ENCODE measurements at regions not wholly inside any gene's neighbourhood (a gene's known extent, or its start where the extent isn't known, plus 50 kb on each side); places are given as distances from the start of the nearest gene placed in this dataset.

DNA sequence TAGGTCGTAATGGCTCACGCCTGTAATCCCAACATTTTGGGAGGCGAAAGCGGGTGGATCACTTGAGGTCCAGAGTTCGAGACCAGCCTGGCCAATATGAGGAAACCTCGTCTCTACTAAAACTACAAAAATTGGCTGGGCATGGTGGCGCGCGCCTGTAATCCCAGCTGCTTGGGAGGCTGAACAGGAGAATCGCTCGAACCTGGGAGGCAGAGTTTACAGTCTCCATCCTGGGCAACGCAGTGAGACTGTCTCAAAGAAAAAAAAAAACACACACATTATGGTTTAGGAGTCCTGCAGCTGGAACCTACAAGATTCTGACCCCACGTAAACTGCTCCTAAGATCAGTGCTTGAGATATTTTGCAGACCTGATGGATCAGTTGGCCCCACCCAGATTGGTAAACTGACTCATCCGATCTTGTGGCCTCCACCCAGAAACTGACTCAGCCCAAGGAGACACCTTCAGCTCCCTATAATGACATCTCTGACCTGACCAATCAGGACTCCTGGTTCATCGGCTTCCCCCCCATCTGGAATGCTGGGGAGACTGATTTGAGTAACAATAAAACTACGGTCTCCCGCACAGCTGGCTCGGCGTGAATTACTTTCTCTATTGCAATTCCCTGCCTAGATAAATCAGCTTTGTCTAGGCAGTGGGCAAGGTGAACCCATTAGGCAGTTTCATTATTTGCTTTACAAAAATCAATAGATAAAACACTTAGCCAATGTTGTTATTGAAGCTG is 96.2 kb upstream of the BTN3A2 start:
- Histone ChIP-seq H3K4me1 (ENCODE audit: insufficient read depth, low read length, poor library complexity, severe bottlenecking) (peaks cover 21% of the 10 kb centered on the region), H4K20me1 (ENCODE audit: insufficient read depth, low read length) (no peaks in the 10 kb centered on the region), H3K9me2 (ENCODE audit: insufficient read depth, low read length) (no peaks in the 10 kb centered on the region), H2AFZ (ENCODE audit: low read length) (no peak overlapping the region), H3K9me3 (ENCODE audit: low read length) (no peaks in the 10 kb centered on the region), H3K27ac (ENCODE audit: low read depth, low read length, poor library complexity, severe bottlenecking) (peak overlapping the region; percentile 99), H3K4me2 (ENCODE audit: low read length) (0 out of 2 replicates have a peak overlapping the region, but pooled peaks have one; percentile 89), H3K4me3 (ENCODE audit: low read depth, low read length, poor library complexity, severe bottlenecking) (peak overlapping the region; percentile 87), H3K79me2 (ENCODE audit: insufficient read depth, low read depth, low read length) (no peaks in the 10 kb centered on the region), H3K36me3 (ENCODE audit: insufficient read depth, low read length) (no peaks in the 10 kb centered on the region)
- intact Hi-C loops (cut with micrococcal nuclease; ENCODE audit: unreplicated experiment) = loop anchor here (1.0 kb wide), 1 partner anchor 94 kb away; no protein-coding TSS in a partner anchor
- ChIA-PET POLR2A (interaction anchor here (0.7 to 13.0 kb wide), 19 partner anchors 9 to 1602 kb away, joined by 3 to 307 read pairs (median 17); a partner anchor contains a TSS), CTCF (ENCODE audit: unreplicated experiment) (interaction anchor here (0.6 kb wide), 1 partner anchor 9 kb away, joined by 3 read pairs; no protein-coding TSS in a partner anchor)
- BruUV-seq (replicated peaks) = no TSS peak
- peak; percentile 45 for DNase-seq (ENCODE audit: low spot score)
- TF ChIP-seq, protein P1, sequence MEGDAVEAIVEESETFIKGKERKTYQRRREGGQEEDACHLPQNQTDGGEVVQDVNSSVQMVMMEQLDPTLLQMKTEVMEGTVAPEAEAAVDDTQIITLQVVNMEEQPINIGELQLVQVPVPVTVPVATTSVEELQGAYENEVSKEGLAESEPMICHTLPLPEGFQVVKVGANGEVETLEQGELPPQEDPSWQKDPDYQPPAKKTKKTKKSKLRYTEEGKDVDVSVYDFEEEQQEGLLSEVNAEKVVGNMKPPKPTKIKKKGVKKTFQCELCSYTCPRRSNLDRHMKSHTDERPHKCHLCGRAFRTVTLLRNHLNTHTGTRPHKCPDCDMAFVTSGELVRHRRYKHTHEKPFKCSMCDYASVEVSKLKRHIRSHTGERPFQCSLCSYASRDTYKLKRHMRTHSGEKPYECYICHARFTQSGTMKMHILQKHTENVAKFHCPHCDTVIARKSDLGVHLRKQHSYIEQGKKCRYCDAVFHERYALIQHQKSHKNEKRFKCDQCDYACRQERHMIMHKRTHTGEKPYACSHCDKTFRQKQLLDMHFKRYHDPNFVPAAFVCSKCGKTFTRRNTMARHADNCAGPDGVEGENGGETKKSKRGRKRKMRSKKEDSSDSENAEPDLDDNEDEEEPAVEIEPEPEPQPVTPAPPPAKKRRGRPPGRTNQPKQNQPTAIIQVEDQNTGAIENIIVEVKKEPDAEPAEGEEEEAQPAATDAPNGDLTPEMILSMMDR (conservative IDR thresholded peaks at IDR 0.05; ENCODE audit: low read length) = no peak
- TF ChIP-seq EZH2phosphoT487 (IDR thresholded peaks at IDR 0.05; ENCODE audit: borderline replicate concordance, low read depth, low read length) = no peak

DNA sequence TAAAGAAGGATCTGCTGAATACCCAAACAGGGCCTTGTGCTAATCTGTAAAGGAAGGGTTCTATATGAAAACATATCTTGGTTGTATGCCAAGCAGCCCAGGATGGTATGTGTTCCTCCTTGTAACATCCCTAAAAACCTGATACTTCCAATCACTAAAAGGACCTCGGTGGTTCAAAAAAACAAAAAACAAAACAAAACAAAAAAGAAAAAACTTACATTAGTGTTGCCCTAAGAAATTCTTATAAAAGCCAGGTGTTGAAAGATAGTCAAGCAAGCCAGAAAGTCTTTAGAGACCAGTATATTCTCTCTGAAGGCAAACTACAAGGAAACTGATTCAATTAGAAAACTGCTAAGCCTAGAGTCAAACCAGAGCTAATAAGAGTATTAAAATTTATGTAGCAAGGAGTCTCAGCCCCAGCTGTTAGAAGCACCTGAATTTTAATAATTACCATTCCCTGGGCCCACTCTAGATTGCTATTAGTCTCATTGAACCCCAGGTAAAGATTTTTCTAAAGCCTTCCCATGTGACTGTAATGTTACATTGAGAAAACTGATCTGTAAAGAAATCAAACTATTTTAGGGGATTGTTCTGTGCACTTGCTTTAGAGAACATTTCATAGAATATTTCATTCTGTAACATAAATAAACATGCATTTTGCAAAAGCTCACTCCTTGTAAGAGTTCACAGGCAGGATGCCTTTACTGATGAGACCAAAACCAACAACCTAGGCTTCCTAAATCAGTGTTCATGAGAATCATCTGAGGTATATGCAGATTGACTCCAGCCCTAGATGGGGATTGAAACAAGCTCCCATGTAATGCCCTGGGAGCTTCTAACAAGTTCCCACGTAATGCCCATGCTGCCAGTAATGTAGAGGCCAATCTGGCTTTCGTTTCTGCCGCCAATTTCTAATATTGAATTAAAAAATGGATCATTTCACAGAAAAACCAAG is 95.2 kb upstream of the BTN3A2 start:
- no peak overlapping the region for H2AFZ ChIP-seq (ENCODE audit: low read length)
- peak overlapping the region; percentile 99 for H3K27ac ChIP-seq (ENCODE audit: low read depth, low read length, poor library complexity, severe bottlenecking)
- no peak for TF ChIP-seq EZH2phosphoT487 (IDR thresholded peaks at IDR 0.05; ENCODE audit: borderline replicate concordance, low read depth, low read length)
- TF ChIP-seq, protein P1 (conservative IDR thresholded peaks at IDR 0.05; ENCODE audit: low read length) = no peak
- H3K4me3 ChIP-seq (ENCODE audit: low read depth, low read length, poor library complexity, severe bottlenecking) = peak overlapping the region; percentile 87
- peak overlapping the region; percentile 89 for H3K4me2 ChIP-seq (ENCODE audit: low read length)
- H3K4me1 ChIP-seq (ENCODE audit: insufficient read depth, low read length, poor library complexity, severe bottlenecking) = peaks cover 29% of the 10 kb centered on the region
- no peaks in the 10 kb centered on the region for H3K9me2 ChIP-seq (ENCODE audit: insufficient read depth, low read length)
- no peaks in the 10 kb centered on the region for H3K36me3 ChIP-seq (ENCODE audit: insufficient read depth, low read length)
- no peaks in the 10 kb centered on the region for H3K79me2 ChIP-seq (ENCODE audit: insufficient read depth, low read depth, low read length)
- intact Hi-C loops (cut with micrococcal nuclease; ENCODE audit: unreplicated experiment) = loop anchor here (1.0 to 10.0 kb wide), 9 partner anchors 35 to 1622 kb away; a partner anchor contains a TSS
- no peaks in the 10 kb centered on the region for H3K9me3 ChIP-seq (ENCODE audit: low read length)
- peak; percentile 86 for DNase-seq (ENCODE audit: low spot score)
- BruUV-seq (replicated peaks) = no TSS peak
- ChIA-PET CTCF (ENCODE audit: unreplicated experiment) (interaction anchor here (1.5 kb wide), 1 partner anchor 12 kb away, joined by 3 read pairs; no protein-coding TSS in a partner anchor), POLR2A (interaction anchor here (0.6 to 13.0 kb wide), 39 partner anchors 10 to 1623 kb away, joined by 3 to 307 read pairs (median 6); a partner anchor contains a TSS)
- H4K20me1 ChIP-seq (ENCODE audit: insufficient read depth, low read length) = no peaks in the 10 kb centered on the region
